Keratinocyte (primary cell): ENCODE measurements at regions not wholly inside any gene's neighbourhood (a gene's known extent, or its start where the extent isn't known, plus 50 kb on each side); places are given as distances from the start of the nearest gene placed in this dataset.

Experiments used
- CTCF ChIP-seq, 3 experiments: IDR thresholded peaks in 1 of 3; conservative IDR thresholded peaks in 1 of 3; optimal IDR thresholded peaks in 1 of 3; 2 replicates in 2 of 3; 3 replicates in 1 of 3; pipeline versions ENCODE3 to v1.5.1; 2011; ENCODE audit warnings: low read length in 3 of 3, mild to moderate bottlenecking in 3 of 3, moderate library complexity in 2 of 3, control low read depth in 1 of 3, inconsistent platforms in 1 of 3; ENCODE audit not compliant: insufficient read depth in 2 of 3; ENCODE audit errors: extremely low read depth in 1 of 3
- EZH2 ChIP-seq: IDR thresholded peaks from one replicate; pipeline ENCODE4 v1.6.1; 2012; ENCODE audit warnings: inconsistent platforms, mild to moderate bottlenecking, low read length, moderate library complexity

GRCh38 chr3:127427666-127428065 is 139.8 kb upstream of the PRR20G start:
- TF ChIP-seq CTCF (optimal IDR thresholded peaks at IDR 0.05 in 1 of 3, IDR thresholded peaks at IDR 0.05 in 1 of 3, conservative IDR thresholded peaks at IDR 0.05 in 1 of 3; ENCODE audit: extremely low read depth in 1 of 3, insufficient read depth in 2 of 3, low read length in 3 of 3): no peak
- TF ChIP-seq EZH2: no peak
